ENCODE measurements at regions not wholly inside any gene's neighbourhood (a gene's known extent, or its start where the extent isn't known, plus 50 kb on each side); places are given as distances from the start of the nearest gene placed in this dataset.
"Not testable (repeated sequence)": the region's sequence is repeated elsewhere in the genome, so short reads cannot be mapped to it uniquely, and the experiment has no call there.

DNA sequence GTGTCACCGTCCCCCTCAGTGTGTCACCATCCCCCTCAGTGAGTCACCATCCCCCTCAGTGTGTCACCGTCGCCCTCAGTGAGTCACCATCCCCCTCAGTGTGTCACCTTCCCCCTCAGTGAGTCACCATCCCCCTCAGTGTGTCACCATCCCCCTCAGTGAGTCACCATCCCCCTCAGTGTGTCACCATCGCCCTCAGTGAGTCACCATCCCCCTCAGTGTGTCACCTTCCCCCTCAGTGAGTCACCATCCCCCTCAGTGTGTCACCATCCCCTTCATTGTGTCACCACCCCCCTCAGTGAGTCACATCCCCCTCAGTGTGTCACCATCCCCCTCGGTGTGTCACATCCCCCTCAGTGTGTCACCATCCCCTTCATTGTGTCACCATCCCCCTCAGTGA lies 486.1 kb upstream of the SALL3 start:
- H3K4me3 ChIP-seq (ENCODE audit: low read length); DNase-seq (ENCODE audit: low read depth, low spot score): not testable (repeated sequence)

DNA sequence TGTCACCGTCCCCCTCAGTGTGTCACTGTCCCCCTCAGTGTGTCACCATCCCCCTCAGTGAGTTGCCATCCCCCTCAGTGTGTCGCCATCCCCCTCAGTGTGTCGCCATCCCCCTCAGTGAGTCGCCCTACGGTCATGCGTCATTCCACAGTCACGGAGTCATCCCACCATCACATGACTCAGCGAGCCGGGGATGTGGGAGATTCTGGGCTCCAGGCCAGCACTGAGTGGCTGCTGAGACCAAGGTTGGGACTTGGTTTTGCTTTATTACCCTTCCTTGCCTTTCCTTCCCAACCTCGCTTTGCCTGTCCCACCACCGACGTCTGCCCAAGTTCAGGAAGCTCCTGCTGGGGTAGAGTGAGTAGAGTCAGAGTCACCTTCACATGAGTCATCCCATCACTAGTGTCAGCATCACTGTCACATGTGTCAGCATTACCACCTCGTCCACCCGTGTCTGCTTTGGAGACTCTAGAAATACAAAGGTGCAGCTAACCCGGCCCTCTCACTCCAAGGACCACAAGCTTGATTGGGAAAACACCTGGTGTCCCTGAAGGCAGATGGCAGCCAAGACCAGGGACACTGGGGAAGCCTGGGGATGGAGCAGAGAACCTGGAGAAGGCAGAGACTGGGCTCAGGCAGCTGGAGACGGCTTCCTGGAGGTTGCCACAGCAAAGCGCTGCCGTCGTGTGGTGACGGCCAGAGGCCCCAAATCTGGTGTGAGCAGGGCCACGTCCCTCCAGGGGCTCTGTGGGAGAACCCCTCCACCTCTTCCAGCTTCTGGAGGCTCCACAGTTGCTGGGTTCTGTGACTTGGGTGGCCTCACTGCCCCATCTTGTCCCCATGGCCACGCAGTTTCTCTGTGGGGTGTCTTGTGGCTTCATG lies 485.2 kb upstream of the SALL3 start:
- H3K4me3 ChIP-seq (ENCODE audit: low read length), result no peak overlapping the region
- no peak for DNase-seq (ENCODE audit: low read depth, low spot score)

DNA sequence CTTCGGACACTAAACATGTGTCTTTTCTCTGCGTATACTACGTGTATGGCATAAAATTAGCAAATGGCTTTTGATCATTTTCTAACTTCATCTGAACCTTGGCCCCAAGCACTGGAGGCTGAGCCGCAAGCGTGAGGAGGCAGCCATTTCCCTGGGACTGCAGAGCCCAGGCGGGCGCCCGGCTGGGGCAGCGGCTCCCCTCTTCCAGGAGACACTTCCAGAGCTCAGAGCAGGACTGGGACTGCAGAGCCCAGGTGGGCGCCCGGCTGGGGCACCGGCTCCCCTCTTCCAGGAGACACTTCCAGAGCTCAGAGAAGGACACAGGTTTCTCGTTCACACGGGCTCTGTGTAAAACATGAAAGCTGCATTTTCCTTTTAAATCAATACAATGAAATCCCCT lies 484.1 kb upstream of the SALL3 start:
- no peak for DNase-seq (ENCODE audit: low read depth, low spot score)
- H3K4me3 ChIP-seq (ENCODE audit: low read length), result no peak overlapping the region

DNA sequence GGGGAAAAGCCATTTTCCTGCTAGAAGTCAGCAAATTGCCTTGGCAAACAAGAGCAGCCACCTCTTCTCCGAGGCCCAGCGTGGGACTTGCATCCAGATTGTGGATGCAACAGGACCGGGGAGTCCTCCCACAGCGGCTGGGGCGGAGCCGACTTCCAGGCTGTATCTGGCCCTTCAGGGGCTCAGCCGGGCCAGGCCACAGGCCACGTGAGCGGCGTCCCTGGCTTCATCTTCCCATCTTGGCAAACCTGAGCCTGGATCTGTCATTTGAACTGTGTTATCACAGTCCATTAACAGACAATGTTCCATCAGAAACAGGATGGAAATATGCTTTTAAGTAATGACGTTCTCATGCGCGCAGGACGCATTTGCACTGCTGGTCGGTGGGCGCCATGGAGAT lies 483.5 kb upstream of the SALL3 start:
- H3K4me3 ChIP-seq (ENCODE audit: low read length), result no peak overlapping the region
- DNase-seq (ENCODE audit: low read depth, low spot score), result no peak

DNA sequence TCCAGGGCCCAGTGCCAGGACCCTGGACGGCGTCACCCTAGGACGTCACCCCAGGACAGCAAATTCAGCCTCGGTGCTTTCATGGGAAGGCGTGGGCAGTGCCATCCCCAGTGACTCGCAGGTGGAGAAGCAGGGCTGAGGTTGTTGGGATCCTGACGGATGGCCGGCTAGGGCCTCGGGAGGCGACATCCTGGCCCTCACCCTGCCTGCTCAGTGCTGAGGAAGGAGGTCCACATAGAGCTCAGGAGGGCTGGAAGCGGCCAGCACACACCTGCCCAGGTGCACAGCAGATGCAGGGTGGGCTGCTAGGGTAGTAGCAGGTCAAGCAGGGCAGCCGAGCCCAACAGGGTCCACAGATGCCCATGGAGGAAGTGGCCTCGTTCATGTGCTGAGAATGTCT lies 482.0 kb upstream of the SALL3 start:
- no peak for DNase-seq (ENCODE audit: low read depth, low spot score)
- no peak overlapping the region for H3K4me3 ChIP-seq (ENCODE audit: low read length)

DNA sequence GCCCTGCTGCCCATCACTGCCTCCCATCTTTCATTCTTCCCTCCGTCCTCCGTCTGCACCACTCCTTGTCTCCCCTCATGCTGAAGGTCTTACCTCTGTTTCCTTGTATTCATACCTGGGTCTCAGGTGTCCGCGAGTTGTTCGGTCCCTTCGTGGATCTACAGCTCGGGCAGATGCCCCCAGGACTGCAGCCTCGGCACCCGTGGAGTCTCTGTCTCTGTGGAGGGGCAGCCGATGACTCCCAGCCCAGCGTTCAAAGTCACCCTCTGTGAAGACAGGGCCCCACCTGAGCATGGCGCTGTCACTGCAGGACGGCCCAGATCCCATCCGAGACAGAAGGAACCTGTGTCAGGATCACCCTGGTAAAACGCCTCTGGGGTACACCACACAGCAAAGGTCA lies 480.0 kb upstream of the SALL3 start:
- no peak for DNase-seq (ENCODE audit: low read depth, low spot score)
- H3K4me3 ChIP-seq (ENCODE audit: low read length), result no peak overlapping the region

DNA sequence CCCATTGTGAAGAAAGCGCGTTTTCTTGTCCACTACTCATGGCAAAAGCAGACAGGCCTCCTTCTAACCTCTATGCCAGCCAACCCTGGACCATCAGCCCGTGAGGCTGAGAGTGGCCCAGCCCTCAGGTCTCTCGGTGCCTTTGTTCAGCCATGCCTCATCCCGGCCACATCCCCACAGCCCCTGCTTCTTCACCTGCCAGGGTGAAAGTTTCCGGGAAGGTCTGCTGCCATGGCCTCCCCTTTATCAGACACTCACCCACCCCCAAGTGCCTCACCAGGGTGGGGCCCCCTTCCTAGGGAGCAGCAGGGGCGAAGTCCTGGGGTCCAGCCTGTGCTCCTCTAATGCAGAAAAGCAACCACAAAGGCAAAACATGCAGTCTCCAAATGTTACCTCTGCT lies 478.4 kb upstream of the SALL3 start:
- no peak overlapping the region for H3K4me3 ChIP-seq (ENCODE audit: low read length)
- no peak for DNase-seq (ENCODE audit: low read depth, low spot score)

DNA sequence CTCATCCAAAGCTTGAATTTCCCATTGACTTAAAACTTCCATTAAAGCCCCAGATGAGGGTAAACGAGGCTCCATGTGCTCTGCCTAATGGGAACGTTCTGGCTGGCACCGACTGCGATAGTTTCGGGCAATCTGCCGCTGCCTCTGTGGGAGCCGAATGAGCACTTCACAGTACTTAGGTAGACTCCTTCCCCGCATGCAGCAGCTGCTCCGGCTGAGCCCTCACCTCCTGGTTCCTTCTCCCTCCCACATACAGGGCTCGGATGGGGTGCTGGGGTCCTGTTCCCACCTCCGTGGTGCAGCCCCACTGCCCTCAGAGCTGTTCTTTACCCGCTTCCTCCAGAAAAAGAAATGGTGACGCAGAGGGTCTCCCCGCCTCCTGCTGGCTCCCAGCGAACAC lies 476.5 kb upstream of the SALL3 start:
- H3K4me3 ChIP-seq (ENCODE audit: low read length), result no peak overlapping the region
- no peak for DNase-seq (ENCODE audit: low read depth, low spot score)

DNA sequence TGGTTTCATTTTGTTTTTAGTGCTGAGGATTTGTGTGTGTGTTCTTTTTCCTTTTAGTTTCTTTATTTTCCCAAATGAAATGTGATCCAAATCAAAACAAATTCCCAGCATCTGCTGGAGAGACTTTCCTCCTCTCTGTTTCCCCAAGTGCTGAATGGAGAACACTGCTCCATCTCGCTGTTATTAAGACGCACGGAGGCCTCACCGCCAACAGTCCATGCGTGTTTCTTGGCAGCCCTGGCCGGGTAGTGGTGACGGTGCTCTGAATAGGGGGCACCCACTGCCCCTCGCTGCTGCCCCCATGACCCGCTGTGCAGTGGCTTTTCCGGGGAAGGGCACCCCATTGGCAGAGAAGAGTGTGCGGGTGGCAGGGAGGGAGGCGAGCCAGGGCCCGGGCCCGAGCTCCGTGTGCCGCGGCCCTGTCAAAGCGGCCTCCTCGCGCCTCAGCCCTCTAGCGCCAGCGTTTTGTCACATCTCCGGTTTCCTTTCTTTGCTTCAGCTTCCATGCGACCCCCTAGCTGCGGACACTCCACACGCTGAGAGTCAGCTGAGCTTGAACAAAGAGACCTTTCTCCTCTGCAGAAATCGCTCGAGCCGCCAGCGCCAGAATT lies 473.7 kb upstream of the SALL3 start:
- DNase-seq (ENCODE audit: low read depth, low spot score), result no peak
- H3K4me3 ChIP-seq (ENCODE audit: low read length), result no peak overlapping the region

DNA sequence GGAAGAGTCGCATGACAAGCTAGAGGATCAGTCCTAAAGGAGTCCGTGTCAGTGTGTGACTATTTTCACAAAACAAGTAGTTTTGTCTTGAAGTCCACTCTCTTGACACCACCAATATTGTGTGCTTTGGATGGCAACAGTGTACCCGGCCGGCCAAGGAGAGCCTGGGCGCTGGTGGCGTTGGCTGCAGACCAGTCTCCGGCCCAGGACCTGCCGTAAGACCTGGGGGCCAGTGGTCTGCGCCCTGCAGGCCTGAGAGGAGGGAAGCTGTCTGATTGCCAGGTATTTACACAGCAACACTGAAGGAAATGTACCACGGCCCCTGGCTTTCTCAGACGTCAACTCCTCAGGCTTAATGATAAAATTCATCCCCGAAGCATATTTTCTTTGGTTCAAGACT lies 472.4 kb upstream of the SALL3 start:
- no peak overlapping the region for H3K4me3 ChIP-seq (ENCODE audit: low read length)
- no peak for DNase-seq (ENCODE audit: low read depth, low spot score)

DNA sequence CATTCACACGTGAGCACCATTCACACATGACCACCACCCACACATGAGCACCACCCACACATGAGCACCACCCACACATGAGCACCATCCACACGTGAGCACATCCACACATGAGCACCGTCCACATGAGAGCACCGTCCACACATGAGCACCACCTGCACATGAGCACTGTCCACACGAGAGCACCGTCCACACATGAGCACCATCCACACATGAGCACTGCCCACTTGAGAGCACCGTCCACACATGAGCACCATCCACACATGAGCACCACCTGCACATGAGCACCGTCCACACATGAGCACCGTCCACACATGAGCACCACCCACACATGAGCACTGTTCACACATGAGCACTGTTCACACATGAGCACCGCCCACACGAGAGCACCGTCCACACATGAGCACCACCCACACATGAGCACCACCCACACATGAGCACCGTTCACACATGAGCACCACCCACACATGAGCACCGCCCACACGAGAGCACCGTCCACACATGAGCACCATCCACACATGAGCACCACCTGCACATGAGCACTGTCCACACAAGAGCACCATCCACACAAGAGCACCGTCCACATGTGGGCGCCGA lies 471.3 kb upstream of the SALL3 start:
- not testable (repeated sequence) for DNase-seq (ENCODE audit: low read depth, low spot score); H3K4me3 ChIP-seq (ENCODE audit: low read length)

DNA sequence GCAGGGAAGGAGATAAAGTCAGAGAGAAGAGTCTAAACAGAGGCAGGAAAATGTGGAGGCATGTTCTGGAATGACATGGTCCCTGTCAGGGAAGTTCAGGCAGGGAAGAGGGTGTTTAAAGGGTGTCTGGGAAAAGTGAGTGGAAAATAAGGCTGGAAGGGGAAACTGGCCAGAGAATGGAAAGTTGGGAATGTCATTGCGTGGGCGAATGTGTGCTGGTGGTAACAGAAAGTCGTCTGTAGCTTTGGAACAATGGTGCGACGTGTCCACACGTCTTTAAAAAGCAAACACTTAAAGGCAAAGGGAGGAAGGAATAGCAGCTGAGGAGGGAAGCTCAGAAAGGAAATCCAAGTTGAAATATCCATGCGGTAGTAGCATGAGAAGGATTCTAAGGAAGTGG lies 469.5 kb upstream of the SALL3 start:
- DNase-seq (ENCODE audit: low read depth, low spot score), result no peak
- no peak overlapping the region for H3K4me3 ChIP-seq (ENCODE audit: low read length)

DNA sequence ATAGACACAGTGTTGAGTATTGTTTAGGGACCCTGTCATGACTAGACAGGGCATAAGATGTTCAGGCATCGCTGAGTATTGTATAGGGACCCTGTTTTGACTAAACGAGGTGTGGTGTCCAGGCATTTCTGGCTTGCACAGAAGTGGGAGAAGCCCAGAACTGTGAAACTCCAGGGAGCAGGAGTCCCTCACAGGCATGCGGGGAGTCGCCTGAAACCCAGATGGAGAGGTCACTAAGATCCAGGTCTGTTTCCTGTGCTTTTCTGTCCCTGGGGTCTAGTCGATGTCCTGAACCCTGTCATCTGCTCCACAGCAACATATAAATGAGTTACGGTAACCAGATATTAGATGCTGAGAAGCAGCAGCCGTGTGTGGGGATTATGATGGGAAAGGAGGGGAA lies 469.0 kb upstream of the SALL3 start:
- no peak for DNase-seq (ENCODE audit: low read depth, low spot score)
- no peak overlapping the region for H3K4me3 ChIP-seq (ENCODE audit: low read length)

DNA sequence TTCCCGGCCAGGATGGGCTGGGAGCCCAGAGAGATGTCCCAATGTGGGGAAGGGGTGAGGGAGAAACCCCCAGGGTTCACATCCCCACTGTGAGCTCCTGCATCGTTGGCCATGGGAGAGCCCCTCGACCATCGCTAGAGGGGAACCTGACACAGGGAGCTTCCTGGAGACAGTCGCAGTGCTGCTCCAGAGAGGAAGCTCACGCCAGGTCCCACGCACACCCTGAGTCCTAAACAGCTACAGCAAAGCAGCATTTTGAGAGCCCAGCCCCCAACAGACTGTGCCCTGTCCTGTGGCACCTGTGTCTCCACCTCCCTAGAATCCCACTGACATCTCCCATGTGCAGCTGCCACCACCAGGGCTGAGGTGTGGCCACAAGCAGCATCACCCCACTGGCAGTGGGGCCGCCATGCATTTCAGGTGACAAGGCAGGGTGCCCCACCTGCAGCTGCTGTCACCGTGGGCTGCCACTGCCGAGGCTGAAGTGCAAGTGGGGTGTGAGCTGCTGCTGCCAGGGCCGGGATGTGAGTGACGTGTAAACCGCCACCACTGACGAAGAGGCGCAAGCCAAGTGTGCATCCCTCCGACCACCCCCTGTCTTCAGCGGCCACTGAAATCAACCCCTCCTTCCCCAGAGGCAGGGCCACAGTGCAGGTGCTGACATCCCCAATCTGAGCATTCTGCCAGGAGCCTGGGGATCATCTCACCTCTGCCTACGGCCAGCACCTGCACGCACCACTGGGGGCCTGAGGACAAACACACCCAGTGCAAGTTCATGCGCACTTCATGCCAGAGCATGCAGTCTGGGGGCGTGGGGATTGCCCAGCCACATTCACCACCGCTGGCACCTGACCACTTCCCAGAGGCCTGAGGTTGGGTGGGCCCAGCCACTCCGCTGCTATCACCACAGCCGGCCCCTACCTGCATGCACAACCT lies 467.7 kb upstream of the SALL3 start:
- no peak for DNase-seq (ENCODE audit: low read depth, low spot score)
- no peak overlapping the region for H3K4me3 ChIP-seq (ENCODE audit: low read length)

DNA sequence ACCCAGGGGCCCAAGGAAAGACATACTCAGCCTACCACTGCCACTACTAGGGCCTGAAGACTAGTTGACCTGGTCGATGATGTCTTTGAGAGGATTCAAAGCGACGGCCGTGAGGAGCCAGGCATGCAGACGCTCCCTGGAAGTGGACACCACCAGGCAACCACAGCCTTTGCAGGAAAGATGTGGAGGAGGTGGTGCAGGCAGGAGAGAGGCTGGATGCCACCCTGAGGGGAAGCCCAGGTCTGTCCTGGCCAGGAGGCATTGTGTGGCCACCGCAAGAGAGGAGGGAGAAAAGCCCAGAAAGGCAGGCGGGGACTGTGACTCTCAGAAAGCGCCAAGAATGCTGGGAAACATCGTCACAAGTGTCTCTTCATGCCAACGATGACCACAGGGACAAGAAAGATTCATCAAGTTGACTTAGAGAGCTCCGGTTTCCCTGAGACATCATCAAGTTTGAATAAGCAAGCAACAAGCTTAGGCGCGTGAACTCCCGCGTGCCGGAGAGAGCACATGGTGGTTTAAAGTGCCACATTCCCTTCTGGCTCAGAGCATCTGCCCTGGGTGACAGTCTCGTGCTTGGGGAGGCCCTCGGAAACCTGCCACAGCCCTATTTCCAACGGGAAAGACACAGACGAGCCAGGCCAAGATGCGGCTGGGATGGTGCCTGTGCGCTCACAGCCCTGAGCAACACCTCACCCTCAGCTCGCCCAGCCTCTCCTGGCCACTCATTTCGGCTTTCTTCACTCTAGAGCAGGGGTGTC lies 464.5 kb upstream of the SALL3 start:
- no peak for DNase-seq (ENCODE audit: low read depth, low spot score)
- no peak overlapping the region for H3K4me3 ChIP-seq (ENCODE audit: low read length)

DNA sequence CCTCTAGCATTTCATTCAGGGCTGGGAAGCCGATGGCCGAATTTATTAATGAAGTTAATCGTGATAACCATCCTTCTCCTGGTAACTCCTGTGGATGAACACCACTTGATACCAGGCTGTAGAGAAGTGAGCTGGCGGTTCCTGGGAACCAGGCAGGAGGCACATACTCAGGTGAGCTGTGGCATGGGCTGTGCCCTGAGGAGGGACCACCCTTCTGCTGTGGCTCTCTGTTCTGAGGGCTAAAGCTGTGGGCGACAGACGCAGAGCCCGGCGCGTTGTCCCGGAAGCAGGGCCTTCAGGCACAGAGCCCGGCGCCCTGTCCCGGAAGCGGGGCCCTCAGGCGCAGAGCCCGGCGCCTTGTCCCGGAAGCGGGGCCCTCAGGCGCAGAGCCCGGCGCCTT lies 462.3 kb upstream of the SALL3 start:
- H3K4me3 ChIP-seq (ENCODE audit: low read length), result no peak overlapping the region
- no peak for DNase-seq (ENCODE audit: low read depth, low spot score)

DNA sequence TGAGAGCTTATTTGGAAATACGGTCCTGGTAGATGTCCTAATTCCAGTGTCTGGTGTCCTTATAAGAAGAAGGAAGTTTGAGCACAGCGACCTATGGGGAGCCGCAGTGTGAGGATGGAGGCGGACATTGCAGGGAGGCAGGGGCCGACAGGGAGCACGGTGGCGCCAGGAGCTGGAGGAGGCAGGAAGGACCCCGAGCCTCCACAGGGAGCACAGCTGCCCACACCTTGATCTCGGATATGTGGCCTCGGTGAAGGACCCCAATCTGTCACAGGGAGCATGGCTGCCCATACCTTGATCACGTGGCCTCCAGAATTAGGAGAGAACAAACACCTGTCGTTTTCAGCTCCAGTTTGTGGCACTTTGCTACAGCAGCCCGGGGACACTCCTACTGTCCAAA lies 461.6 kb upstream of the SALL3 start:
- no peak overlapping the region for H3K4me3 ChIP-seq (ENCODE audit: low read length)
- DNase-seq (ENCODE audit: low read depth, low spot score), result no peak

DNA sequence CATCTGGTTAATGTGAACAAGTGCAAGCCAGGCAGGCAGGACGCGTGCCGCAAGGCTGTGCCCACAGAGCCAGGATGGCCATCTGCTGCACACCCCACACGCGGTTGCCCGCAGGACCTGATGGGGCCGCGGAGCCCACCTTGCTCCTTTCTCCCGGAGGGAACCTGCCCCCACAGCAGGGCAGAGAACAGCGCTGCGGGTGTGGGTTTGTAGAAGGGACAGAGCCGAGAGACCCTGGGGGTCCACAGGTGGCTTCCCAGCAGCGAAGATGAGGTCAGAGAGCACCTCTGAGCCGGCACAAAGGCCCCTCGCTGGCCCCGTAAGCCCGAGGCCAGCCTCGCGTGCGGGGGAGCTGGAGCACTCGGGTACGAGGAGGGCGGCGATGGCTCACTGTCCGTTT lies 460.8 kb upstream of the SALL3 start:
- H3K4me3 ChIP-seq (ENCODE audit: low read length), result no peak overlapping the region
- DNase-seq (ENCODE audit: low read depth, low spot score), result no peak
